ENCODE measurements at regions not wholly inside any gene's neighbourhood (a gene's known extent, or its start where the extent isn't known, plus 50 kb on each side); places are given as distances from the start of the nearest gene placed in this dataset.
"Not testable (repeated sequence)": the region's sequence is repeated elsewhere in the genome, so short reads cannot be mapped to it uniquely, and the experiment has no call there.

- DNase-seq: no peak
Observed at GRCh38 chr9:31587146-31587545, 797.3 kb upstream of the ACO1 start.

GRCh38 chr9:31588006-31588405 is 796.4 kb upstream of the ACO1 start:
- DNase-seq: no peak

- no peak for DNase-seq
Observed at GRCh38 chr9:31588756-31589155, 795.7 kb upstream of the ACO1 start.

- DNase-seq: no peak
Observed at GRCh38 chr9:31590091-31590490, 794.4 kb upstream of the ACO1 start.

GRCh38 chr9:31597086-31597485 is 787.4 kb upstream of the ACO1 start:
- DNase-seq: not testable (repeated sequence)

GRCh38 chr9:31597977-31598376 is 786.5 kb upstream of the ACO1 start:
- DNase-seq: no peak

GRCh38 chr9:31601666-31602065 is 782.8 kb upstream of the ACO1 start:
- DNase-seq: no peak

- no peak for DNase-seq
Observed at GRCh38 chr9:31604531-31604930, 779.9 kb upstream of the ACO1 start.

- DNase-seq: no peak
Observed at GRCh38 chr9:31605164-31605563, 779.3 kb upstream of the ACO1 start.

- DNase-seq: no peak
Observed at GRCh38 chr9:31606678-31607077, 777.8 kb upstream of the ACO1 start.

GRCh38 chr9:31608416-31608815 is 776.0 kb upstream of the ACO1 start:
- DNase-seq: no peak

GRCh38 chr9:31608881-31609280 is 775.6 kb upstream of the ACO1 start:
- DNase-seq: no peak

GRCh38 chr9:31612336-31613030 is 772.0 kb upstream of the ACO1 start:
- DNase-seq: no peak

GRCh38 chr9:31615966-31616365 is 768.5 kb upstream of the ACO1 start:
- DNase-seq: no peak

- no peak for DNase-seq
Observed at GRCh38 chr9:31623511-31623910, 760.9 kb upstream of the ACO1 start.

- DNase-seq: no peak
Observed at GRCh38 chr9:31629292-31629691, 755.2 kb upstream of the ACO1 start.

GRCh38 chr9:31637265-31637664 is 747.2 kb upstream of the ACO1 start:
- no peak for DNase-seq

GRCh38 chr9:31637861-31638260 is 746.6 kb upstream of the ACO1 start:
- DNase-seq: no peak

GRCh38 chr9:31639451-31639850 is 745.0 kb upstream of the ACO1 start:
- no peak for DNase-seq

- no peak for DNase-seq
Observed at GRCh38 chr9:31669311-31669710, 715.1 kb upstream of the ACO1 start.

- DNase-seq: no peak
Observed at GRCh38 chr9:31671011-31671410, 713.4 kb upstream of the ACO1 start.

- DNase-seq: no peak
Observed at GRCh38 chr9:31674264-31674663, 710.2 kb upstream of the ACO1 start.

- DNase-seq: no peak
Observed at GRCh38 chr9:31677415-31677814, 707.0 kb upstream of the ACO1 start.

- no peak for DNase-seq
Observed at GRCh38 chr9:31677877-31678276, 706.6 kb upstream of the ACO1 start.

GRCh38 chr9:31683116-31683515 is 701.3 kb upstream of the ACO1 start:
- no peak for DNase-seq

- no peak for DNase-seq
Observed at GRCh38 chr9:31697956-31698355, 686.5 kb upstream of the ACO1 start.

Data from NCI-H526 (cell line).